ENCODE measurements at regions not wholly inside any gene's neighbourhood (a gene's known extent, or its start where the extent isn't known, plus 50 kb on each side); places are given as distances from the start of the nearest gene placed in this dataset.
"Not testable (repeated sequence)": the region's sequence is repeated elsewhere in the genome, so short reads cannot be mapped to it uniquely, and the experiment has no call there.

DNA sequence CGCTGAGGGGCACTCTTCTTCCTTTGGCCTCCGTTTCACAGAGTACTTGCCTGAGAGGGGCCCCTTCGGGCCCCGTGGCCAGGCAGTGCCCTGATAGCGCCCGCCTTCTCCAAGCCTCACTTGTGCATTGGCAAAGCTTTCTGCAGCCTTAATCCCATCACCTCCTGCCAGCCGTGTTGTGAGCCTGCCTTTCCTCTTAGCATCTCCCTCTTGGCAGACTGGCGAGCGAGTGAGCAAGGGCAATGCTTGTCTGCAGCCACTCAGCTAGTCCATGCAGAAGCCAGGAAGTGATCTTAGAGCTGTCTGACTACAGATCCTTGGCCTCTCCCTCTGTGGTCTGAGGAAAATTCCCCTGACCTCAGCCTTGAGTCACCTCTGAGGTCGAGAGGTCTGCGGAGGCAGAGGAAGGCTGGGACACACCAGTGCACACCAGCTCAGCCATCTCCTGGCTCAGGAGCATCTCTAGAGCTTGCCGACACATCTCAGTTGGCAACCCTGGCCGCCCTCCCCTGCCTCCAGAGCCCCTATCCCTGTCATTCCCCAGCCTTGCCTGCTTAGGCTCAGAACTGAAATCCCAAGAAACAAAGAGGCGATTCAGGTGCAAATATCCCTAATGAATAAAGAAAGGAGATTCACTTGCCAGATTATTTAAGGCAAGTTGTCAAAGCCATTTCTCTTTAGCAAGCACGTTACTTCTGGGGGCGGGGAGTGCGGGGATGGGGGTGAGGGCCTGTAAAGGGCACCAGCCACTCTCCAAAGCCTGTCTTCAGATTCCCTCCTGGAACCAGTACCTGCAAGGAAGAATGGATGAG lies 143.5 kb upstream of the MAMLD1 start:
- no peak for DNase-seq

DNA sequence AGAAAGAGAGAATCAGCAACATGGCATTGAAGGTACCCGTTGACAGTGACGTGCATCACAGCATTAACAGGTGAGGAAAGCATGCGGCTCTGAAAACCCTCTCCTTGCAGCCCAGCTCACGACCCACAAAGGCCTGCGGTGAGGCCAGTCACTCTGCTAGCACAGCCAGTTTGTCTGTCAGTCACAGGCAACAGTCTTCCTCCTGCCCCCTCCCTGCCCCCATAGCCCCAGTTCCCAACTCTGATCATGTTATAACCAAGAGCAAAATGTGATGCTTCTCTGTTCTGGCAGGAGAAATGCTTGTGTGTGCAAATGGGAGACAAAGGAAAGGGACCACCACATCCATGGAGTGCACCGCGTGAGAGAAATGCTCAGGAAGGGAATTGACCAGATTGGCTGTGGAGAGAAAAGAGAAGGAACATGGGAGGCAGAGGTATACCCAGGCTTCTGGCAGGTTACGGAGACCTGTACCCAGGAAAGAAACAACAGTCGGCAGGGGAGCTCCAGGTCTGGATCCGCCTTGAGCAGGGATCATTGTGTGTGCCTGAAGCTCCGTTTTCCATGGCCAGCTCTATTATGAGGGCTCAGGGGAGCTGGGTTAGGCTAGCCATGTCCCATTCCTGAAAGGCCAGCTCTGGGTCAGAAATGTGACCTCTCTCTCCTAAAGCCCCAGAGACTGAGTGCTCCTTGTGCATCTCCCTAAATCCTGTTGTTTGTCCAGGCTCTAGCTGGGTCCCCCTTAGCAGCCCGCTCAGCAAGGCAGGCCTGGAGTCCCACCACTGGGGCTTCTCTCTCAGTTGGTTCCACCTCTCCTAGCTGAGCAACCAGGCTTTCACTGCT lies 139.7 kb upstream of the MAMLD1 start:
- DNase-seq, result no peak

DNA sequence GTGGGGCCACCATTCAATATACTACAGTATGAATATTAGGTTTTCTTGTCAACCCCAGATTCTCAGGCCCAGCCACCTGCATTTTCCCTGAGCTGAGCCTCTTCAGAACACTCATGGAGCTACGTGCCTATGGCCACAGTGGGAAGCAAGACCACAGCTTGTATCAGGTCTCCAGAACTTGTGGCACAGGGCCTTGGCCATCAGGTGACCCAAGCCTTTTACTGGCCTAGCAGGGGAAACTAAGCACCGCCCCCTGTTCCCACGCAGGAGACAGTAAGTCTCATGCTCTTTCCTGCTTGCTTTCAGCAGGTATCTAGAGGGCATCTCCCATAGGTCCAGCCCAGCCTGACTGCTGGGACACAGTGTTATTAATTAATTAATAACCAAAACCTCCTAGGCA lies 138.4 kb upstream of the MAMLD1 start:
- no peak for DNase-seq

DNA sequence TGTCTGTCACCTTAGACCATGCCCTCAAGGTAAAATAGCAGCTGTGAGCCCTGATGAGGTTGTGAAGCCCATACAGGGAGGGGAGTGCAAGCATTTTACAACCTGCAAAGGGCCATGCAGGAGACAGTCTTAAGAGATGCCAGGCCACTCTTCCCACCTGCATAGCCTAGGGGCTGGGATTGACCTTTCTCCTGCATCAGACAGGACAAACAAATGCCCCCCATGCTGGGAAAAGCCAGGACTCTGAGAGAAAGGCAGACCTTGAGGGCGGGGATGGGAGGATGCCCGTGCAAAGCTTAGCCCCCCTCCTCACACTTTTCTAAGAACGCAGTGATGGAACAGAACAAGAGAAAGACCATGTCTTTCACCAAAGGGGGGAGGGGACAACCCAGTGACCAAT lies 137.9 kb upstream of the MAMLD1 start:
- no peak for DNase-seq

DNA sequence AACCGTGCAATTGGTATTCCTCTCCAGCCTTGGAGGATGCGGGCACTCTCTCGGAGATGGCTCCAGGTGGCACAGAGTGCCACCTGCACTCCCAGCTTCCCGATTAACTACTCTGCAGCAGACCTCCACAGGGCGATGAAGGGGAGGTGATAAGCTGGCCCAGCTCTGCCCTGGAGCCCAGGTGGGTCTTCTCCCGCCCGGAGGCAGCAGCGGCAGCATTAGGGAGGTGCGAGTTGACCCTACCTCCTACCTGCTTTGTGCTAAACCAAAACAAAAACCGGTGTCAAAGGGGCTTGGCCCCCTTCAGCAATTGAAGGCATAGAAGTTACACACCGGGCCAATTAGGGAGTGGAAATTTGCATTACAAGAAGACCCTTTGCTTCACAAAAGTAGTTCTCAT lies 137.4 kb upstream of the MAMLD1 start:
- no peak for DNase-seq

DNA sequence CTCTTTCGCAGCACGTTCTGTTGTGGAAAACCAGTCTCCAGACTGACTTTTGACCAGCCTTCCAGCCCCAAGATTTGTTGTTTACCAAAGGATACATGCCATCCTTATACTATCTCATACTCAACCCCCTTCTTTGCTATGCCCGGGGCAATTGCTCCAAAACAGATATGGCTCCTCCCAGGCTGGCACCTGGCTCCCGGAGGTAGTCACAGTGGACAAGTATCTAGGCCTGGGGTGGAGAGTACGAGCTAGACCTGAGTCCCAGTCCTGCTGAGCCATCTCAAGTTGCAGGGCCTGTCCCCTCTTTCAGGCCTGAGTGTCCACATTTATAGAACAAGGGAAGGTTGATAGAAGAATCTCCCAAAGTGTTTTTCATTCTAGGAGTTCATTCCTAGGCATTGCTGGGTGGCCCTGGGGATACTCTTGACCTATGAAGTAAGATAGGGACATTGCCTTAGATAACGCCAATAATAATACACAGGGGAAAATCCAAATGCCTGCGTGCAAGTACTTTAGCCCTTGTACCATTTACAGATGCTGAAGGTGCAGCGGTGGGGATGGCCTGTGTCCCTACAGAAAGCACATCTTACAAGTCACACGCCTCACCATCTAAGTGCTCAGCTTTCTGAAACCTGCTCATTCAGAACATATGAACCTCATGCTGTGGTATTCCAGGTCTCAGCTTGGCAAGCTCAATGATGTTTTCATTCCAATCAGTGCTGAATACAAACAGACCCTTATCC lies 136.7 kb upstream of the MAMLD1 start:
- DNase-seq, result no peak

DNA sequence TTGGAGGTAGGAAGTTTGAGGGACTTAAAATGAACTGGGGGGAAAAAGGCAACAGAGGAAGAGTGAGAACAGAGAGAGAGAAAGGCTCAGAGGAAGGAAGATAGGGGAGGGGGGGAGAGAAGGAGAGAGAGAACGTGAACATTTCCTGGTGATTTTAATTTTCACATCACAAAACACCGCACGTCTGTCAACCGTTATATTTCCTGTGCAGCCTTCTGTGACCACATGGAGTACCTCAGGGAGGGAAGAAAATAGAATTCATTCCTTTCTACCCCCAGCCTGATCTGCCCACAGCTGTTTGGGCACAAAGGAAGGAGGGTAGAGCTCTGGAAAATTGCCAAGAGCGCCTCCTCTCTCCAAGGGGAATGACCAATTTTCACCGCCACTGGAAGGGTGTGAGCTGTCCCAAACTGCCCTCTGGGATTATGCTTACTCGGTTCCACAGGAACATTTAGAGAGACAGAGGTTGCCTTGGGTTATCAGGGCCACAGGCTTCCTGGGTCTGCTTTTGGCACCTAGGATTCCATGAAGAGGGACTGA lies 135.7 kb upstream of the MAMLD1 start:
- no peak for DNase-seq

DNA sequence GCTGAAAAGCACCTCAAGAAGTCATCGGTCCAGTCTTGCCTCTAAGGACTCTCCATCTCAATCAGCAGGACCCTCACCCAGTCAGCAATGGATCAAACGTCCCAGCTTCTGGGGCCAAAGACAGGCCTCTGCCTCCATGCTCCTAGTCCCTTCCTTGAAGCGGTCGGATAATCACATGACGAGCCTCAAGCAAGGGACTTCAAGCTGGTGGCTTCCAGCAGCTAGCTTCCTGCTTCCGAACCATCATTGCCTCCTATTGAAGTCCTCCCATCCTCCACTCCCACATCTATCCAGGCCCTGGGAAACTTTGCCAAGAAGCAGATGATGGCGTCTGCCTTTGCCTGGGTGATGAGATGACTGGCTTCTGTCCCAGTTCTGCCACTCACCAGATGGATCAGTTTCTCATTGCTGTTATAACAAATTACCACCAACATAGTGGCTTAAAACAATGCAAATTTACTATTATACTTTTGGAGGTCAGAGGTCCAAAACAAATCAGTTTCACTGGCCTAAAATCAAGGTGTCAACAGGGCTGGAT lies 135.2 kb upstream of the MAMLD1 start:
- DNase-seq, result no peak

DNA sequence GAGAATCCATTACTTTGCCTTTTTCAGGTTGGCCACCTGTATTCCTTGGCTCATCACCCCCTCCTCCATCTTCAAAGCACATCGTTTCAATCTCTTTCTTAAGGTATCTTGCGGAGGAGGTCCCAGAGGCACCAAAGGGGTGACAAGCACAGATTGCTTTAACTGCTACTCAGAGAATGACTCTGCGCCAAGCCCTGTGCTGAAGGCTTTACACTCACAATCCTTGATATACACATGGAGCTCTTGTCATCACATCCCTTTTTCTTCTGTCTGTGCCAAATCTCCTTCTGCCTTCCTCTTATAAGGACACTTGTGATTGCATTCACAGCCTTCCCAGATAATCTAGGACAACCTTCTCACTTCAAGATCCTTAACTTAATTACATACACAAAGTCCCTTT lies 134.7 kb upstream of the MAMLD1 start:
- no peak for DNase-seq

DNA sequence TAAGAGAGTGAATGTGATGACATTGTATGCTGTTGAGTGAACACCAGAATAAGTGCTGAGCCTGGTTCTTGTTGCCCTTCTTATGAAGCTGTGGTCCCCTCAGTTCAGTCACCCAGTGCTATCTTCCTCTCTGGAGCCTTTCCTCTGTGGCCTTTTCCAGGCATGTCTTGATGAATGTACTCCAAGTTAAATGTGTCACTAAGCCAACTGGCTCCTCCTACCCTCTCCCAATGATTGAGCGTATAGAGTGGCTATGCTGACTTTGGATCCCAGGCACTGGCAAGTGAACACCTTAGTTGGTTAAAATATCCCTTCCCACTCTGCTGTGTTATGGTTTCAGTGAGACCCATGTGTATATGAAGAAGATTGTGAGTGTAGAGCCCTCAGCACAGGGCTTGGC lies 134.1 kb upstream of the MAMLD1 start:
- DNase-seq, result no peak

DNA sequence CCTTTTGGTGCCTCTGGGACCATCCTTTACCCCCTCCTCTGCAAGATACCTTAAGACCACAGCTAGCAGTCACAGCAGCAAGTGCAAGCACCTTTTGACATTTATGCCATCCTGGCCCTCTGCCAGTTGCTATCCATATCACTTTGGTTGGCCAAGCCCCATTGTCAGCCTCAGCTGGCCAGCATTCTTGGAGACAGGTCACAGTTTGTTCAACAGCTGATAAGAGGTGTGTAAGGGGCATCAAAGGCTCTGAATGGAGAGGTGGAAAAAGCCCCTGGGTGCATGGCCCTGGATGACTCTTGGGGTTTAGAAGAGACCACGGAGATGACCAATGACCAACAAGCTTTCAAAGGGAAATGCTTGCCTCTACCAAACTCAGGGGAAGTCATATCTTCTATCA lies 133.6 kb upstream of the MAMLD1 start:
- no peak for DNase-seq

DNA sequence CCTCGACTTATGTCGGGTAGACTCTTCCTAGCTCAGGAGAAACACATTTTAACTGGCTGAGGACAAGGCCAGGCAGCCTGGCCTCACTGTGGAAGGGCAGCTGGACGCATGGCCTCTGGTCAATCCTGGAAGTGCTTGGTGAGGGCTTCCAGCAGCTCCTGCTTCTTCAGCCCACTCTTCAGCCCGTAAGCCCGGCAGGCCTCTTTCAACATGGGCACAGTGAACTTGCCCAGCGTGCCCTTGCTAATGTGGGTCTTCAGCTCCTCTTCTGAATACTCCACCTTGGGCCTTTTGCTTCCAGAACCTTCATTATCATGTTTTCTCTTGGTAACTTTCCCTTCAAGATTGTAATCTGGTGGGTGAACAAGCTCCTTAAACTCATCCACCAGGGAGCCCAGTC lies 132.2 kb upstream of the MAMLD1 start:
- not testable (repeated sequence) for DNase-seq

DNA sequence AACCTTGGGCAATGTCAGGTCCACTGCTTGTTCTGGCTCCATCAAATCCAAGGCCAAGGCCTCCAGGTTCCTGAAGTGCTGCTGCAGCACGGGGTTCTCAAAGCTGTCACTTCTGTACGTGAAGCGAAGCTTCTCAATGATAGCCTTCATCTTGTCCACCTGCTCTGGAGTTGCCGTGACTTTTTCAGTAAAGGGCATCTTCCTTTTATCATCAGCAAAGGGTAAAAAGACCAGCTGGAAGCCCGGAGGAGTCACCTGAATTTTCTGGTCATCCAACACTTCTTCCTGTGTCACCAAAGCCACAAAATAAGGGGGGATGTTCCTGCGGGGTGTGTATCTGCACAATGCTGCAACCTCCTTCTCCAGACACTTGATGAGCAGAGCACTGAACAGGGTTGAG lies 131.7 kb upstream of the MAMLD1 start:
- DNase-seq, result not testable (repeated sequence)

DNA sequence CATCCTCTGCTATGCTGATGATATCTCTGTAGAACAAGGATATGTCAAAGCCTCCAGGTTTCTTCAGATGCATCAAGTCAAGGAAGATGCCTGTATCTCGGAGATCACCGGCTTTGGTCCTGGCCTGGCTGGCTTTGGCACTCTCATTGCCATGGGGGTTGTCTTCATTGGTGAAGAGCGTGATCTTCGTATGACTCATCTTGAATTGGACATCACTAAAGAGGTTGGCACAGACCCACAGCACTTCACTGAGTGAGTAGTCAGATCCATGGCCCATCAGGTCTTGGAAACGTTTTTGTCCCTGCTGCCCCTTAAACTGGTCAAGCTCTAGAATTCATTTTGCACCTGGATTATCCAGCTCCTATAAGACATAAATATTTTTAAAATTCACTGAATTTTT lies 130.9 kb upstream of the MAMLD1 start:
- DNase-seq, result not testable (repeated sequence)

DNA sequence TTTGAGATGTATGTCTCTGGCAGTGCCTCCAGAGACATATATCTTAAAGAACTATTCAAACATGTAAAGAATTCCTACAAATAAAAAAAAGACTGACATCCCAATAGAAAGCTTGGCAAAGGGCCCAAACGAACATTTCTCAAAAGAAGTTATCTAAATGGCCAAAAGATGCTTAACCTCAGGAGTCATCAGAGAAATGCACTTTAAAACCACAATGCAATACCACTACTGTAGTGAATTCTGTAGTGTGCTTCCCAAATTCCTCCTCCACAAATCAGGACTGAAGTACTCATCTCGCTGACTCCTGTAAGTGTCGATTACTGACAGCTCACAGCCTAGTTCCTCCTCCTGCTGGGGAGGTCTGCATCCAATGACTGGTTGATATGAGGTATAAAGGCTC lies 129.0 kb upstream of the MAMLD1 start:
- DNase-seq, result no peak

DNA sequence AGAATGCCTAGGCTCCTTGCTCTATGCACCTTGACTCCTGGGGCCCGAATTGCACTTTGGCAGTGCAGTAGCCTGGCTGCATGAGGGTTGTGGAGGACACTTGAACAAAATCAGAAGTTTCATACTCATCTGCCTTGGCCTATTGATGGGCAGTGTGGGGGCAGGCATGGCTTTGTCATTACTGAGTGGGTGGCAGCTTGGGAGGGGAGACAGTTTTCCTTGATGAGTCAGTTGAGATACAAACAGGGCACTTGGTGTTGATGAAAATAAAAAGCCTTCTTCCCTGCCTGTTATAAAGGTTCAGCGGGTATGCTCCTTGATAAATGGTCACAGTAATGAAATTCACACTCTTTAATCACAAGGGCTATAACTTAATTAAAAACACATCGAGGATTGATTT lies 126.8 kb upstream of the MAMLD1 start:
- DNase-seq, result no peak

DNA sequence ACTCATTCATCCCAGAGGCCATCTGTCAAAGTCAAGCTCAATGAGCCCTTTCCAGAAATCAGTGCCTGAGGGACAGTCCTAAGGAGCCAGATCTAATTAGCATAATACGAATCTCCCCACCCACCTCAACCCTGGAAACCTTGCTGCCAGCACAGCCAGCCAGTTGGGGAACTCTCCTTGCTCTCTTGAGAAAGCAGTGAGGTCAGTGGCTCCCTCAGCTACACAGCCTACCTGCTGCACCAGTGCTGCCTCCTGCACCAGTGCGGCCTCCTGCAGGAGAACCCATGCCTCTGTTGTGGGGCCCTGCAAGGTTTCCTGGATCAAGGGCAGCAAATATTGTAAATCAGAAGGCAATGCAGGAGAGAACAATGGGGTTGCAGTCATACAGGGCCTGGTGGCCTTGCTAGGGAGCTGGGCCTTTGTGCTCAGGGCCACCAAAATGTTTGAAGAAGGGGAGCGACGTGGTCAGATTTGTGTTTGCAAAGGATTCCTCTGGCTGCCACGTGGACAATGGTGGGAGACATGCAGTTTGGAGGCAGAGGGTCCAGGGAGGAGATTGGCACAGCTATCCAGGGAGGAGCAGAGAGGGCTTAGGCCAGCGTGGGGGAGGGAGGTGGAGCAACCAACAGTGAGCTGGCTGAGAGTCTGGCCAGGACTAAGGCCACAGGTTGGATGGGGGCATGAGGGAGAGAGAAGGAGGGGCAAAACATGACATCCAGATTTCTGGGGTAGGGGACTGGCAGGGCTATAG lies 124.3 kb upstream of the MAMLD1 start:
- DNase-seq, result no peak

DNA sequence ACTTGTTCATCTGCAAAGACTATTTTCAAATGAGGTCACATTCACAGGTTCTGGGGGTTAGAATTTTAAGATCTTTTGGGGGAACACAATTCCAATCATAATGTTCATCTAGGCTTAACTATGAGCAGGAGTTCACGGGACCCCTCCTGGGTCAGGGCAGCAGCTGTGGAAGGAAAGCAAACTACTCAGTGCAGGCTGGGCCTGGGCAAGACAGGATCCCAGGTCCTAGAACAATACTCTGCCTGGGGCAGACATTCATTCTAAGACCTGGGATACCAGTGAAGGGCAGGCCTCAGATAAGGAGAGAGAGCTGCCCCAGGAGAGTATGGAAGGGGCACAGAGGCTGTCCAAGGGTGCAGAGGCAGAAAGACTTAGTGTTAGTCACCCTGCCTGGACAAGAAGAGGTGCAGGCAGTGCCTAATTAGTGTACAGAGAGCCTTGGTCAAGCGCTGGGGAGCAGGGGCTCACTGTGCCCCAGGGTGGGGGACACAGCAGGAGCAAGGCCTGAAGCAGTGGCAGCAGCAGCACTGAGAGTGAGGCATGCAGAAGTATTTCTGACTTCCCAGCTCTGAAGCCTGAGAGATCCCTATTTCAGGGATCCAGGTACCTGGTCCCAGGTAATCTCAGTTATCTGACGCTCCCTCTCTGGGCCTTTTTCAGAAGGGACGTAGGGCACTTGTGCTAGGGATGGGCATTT lies 123.0 kb upstream of the MAMLD1 start:
- DNase-seq, result no peak

DNA sequence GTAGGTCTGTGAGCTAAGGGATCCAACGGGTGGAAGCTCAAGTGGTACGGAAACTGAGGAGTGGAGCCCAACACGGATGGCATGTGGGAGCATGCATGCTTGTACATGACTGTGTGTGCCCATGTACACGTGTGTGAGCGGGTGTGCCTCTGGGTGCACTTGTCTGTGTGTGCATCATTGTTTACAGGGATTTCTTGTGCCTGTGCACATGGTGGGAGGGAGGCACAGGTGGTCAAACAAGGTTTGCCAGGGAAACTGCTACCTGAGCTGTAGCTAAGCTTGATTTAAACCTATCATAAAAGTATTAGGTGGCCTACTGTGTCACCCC lies 122.5 kb upstream of the MAMLD1 start:
- no peak for DNase-seq

DNA sequence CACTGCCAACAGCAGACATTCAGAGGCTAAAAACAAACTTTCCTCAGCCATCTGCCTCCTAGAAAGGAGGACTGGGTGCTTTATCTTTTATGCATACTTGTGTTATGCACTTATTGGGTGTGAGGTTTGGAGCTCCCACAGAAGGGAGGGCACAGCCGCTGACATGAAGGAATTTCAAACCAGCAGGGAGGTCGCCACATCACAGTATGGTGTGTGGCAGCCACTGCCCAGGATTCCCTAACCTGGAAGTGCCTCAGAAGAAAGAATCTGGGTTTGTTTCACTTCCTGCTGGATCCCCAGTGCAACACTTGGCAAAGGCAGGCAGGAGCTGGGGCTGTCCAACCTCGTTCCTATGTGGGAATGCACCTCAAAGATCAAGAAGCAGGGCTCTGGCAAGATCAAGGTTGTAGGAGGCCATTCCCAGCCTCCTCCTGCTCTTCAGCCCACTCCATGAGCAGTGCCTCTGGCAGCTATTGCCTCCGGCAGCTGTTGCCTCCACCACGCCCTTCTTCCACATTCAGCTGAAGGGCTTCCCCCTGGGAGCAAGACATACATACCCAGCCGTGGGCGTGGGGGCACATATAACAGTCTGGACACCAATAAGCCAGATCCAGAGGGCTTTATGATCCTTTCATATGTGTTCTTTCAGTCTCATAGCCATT lies 109.0 kb upstream of the MAMLD1 start:
- no peak for DNase-seq

DNA sequence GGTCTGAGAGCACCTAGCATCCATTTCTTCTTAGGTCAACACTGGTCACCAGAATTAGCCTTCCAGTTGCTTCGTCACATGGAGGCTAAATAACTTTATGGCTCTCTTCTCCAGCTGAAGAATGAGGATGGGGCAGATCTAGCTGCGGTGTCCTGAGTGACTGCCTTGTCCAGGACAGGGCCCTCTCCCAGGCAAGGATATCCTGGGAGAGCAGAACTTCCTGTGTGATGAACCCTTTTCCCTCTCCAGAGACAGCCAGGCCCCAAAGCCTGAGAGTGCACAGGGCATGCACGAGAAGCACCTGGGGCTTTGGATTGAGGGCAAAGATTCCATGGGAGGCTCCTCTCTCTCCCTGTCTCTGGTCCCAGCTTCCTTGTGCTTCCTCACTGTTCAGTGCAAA lies 108.2 kb upstream of the MAMLD1 start:
- DNase-seq, result no peak
